ENCODE measurements at regions not wholly inside any gene's neighbourhood (a gene's known extent, or its start where the extent isn't known, plus 50 kb on each side); places are given as distances from the start of the nearest gene placed in this dataset.
"Not testable (repeated sequence)": the region's sequence is repeated elsewhere in the genome, so short reads cannot be mapped to it uniquely, and the experiment has no call there.

- DNase-seq (ENCODE audit: low spot score) = no peak
- no peak overlapping the region for H3K4me3 ChIP-seq
- H3K27ac ChIP-seq = no peak overlapping the region
- TF ChIP-seq CTCF (IDR thresholded peaks at IDR 0.05) = no peak
These were observed 97.3 kb upstream of the SYT6 start for GRCh38 chr1:114250683-114251572.

GRCh38 chr1:114249691-114250090 is 96.0 kb upstream of the SYT6 start:
- H3K4me3 ChIP-seq = no peak overlapping the region

GRCh38 chr1:114248162-114248561 is 94.5 kb upstream of the SYT6 start:
- H3K4me3 ChIP-seq = no peak overlapping the region
- no peak for DNase-seq (ENCODE audit: low spot score)
- no peak overlapping the region for H3K27ac ChIP-seq
- no peak for TF ChIP-seq CTCF (IDR thresholded peaks at IDR 0.05)

More at GRCh38 chr1:114249691-114250090, 96.0 kb upstream of the SYT6 start:
- TF ChIP-seq CTCF (IDR thresholded peaks at IDR 0.05) = no peak
- no peak for DNase-seq (ENCODE audit: low spot score)
- H3K27ac ChIP-seq = no peak overlapping the region

GRCh38 chr1:114242531-114243210 is 89.0 kb upstream of the SYT6 start:
- DNase-seq (ENCODE audit: low spot score); H3K4me3 ChIP-seq; H3K27ac ChIP-seq: not testable (repeated sequence)

GRCh38 chr1:114238053-114238452 is 84.4 kb upstream of the SYT6 start:
- no peak overlapping the region for H3K27ac ChIP-seq
- DNase-seq (ENCODE audit: low spot score) = no peak
- TF ChIP-seq CTCF (IDR thresholded peaks at IDR 0.05) = no peak
- H3K4me3 ChIP-seq = no peak overlapping the region

- no peak for DNase-seq (ENCODE audit: low spot score)
- H3K27ac ChIP-seq = no peak overlapping the region
- no peak for TF ChIP-seq CTCF (IDR thresholded peaks at IDR 0.05)
- H3K4me3 ChIP-seq = no peak overlapping the region
These were observed 82.8 kb upstream of the SYT6 start for GRCh38 chr1:114236517-114236916.

GRCh38 chr1:114235960-114236359 is 82.3 kb upstream of the SYT6 start:
- H3K4me3 ChIP-seq = no peak overlapping the region
- DNase-seq (ENCODE audit: low spot score) = no peak
- H3K27ac ChIP-seq = no peak overlapping the region
- TF ChIP-seq CTCF (IDR thresholded peaks at IDR 0.05) = no peak
